GM12873 (cell line): ENCODE measurements at regions not wholly inside any gene's neighbourhood (a gene's known extent, or its start where the extent isn't known, plus 50 kb on each side); places are given as distances from the start of the nearest gene placed in this dataset.

Source experiments
- CTCF ChIP-seq: IDR thresholded peaks from 2 replicates; pipeline ENCODE4 v1.5.1; 2012; ENCODE audit warnings: low read depth, mild to moderate bottlenecking, moderate library complexity, low read length, control low read depth; ENCODE audit not compliant: insufficient read depth; ENCODE audit errors: missing control alignments

- TF ChIP-seq CTCF = no peak
Observed at GRCh38 chr2:16409006-16409390, 256.6 kb downstream of the CYRIA start.

GRCh38 chr2:16408331-16409005 is 257.2 kb downstream of the CYRIA start:
- TF ChIP-seq CTCF = no peak

GRCh38 chr2:16407358-16407757 is 258.3 kb downstream of the CYRIA start:
- TF ChIP-seq CTCF = no peak

GRCh38 chr2:16406496-16407289 is 258.9 kb downstream of the CYRIA start:
- TF ChIP-seq CTCF = no peak

- TF ChIP-seq CTCF = no peak
Observed at GRCh38 chr2:16405551-16405950, 260.1 kb downstream of the CYRIA start.

DNA sequence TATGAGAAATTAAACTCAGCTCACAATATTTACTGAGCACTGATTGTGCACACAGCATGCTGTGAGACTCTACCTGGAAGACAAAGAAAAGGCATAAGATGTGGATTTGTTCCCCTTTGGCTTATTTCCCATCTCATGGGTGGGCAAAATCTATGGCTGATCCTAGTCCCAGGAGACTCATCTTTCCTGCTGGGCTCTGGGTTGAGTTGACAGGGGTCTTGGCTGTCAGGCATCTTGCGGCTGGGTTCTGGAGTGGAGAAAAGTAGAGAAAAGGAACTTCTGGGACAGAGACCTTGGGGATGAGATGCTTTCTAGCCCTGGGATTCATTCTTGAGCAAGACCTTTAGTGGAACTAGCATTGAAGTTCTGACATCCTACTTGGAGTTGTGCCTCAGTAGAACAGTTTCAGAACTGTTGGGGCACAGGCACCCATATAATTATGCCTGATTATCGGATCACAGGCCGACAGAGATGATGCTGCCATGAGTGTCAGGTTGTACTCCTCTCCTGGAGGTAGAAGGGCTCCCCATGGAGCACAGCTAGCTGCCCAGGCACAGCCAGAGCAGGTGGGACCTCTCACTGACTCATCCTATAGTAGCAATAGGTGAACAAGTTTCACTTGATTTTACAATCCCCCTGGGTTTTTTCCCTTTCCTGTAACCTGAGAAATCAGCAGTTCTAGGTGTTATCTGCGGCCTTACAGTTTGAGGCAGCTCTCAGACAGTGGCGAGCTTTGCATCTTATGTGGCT is 260.9 kb downstream of the CYRIA start:
- no peak for TF ChIP-seq CTCF

DNA sequence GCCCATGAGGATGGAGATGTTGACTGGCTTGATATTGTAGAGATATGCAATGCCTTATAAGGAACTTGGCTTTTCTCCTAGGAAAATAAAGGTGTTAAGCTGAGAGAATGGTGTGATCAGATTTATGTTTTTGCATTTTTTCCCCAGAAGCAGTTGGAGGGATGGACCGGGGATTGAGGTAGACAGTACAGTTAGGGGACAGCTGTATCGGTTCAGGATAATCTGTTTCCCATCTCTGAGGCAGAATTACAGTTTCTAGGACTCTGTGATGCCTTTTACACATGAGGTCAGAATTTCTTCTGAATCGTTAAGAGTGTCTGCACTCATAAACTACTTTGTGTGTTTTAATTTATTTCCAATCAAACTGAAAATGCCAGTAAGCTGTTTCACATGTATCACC is 261.5 kb downstream of the CYRIA start:
- no peak for TF ChIP-seq CTCF
